ENCODE measurements at regions not wholly inside any gene's neighbourhood (a gene's known extent, or its start where the extent isn't known, plus 50 kb on each side); places are given as distances from the start of the nearest gene placed in this dataset.

- no peak for TF ChIP-seq CTCF (IDR thresholded peaks at IDR 0.05; ENCODE audit: low read depth, low read length, missing input control)
- TF ChIP-seq, protein P1, sequence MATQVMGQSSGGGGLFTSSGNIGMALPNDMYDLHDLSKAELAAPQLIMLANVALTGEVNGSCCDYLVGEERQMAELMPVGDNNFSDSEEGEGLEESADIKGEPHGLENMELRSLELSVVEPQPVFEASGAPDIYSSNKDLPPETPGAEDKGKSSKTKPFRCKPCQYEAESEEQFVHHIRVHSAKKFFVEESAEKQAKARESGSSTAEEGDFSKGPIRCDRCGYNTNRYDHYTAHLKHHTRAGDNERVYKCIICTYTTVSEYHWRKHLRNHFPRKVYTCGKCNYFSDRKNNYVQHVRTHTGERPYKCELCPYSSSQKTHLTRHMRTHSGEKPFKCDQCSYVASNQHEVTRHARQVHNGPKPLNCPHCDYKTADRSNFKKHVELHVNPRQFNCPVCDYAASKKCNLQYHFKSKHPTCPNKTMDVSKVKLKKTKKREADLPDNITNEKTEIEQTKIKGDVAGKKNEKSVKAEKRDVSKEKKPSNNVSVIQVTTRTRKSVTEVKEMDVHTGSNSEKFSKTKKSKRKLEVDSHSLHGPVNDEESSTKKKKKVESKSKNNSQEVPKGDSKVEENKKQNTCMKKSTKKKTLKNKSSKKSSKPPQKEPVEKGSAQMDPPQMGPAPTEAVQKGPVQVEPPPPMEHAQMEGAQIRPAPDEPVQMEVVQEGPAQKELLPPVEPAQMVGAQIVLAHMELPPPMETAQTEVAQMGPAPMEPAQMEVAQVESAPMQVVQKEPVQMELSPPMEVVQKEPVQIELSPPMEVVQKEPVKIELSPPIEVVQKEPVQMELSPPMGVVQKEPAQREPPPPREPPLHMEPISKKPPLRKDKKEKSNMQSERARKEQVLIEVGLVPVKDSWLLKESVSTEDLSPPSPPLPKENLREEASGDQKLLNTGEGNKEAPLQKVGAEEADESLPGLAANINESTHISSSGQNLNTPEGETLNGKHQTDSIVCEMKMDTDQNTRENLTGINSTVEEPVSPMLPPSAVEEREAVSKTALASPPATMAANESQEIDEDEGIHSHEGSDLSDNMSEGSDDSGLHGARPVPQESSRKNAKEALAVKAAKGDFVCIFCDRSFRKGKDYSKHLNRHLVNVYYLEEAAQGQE (IDR thresholded peaks at IDR 0.05) = no peak
- no peak for TF ChIP-seq TAF1 (conservative IDR thresholded peaks at IDR 0.05)
- no peak for TF ChIP-seq EGR1 (IDR thresholded peaks at IDR 0.05; ENCODE audit: low read depth in 2 of 2)
- no peak for TF ChIP-seq YY1 (IDR thresholded peaks at IDR 0.05)
- no peak for TF ChIP-seq GABPA (IDR thresholded peaks at IDR 0.05 in 1 of 2, conservative IDR thresholded peaks at IDR 0.05 in 1 of 2)
- TF ChIP-seq ATF3 (IDR thresholded peaks at IDR 0.05) = no peak
- no peak for TF ChIP-seq JUND (IDR thresholded peaks at IDR 0.05)
Measured at GRCh38 chr2:14804902-14805301, 172.4 kb downstream of the LRATD1 start.

All from liver (tissue), 3 donors.